NCI-H2081 treated with DMSO at 0.1 percent for 48 hours (cell line): ENCODE measurements at regions not wholly inside any gene's neighbourhood (a gene's known extent, or its start where the extent isn't known, plus 50 kb on each side); places are given as distances from the start of the nearest gene placed in this dataset.
"Not testable (repeated sequence)": the region's sequence is repeated elsewhere in the genome, so short reads cannot be mapped to it uniquely, and the experiment has no call there.

Source experiments
- DNase-seq: peaks from one replicate; lab custom pipeline; 2025; lab: John Stamatoyannopoulos, UW

DNA sequence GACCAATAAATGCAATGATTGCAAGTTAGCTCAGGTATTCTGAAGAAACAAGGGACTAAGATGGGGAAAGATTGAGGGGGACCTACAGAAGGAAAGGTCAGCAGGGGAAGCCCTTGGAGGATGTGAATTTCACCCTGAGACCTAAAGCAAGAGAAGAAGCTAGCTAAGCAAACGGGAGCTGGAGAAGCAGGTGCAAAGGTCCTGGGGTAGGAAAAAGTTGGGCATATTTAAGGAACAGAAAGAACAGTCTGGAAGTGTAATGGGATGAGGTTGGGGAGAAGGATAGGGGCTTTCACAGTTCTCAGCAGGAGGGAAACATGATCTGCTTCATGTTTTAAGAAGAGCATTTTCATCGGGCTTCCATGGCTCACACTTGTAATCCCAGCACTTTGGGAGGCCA, 89.7 kb upstream of the SLC45A1 start:
- no peak for DNase-seq

DNA sequence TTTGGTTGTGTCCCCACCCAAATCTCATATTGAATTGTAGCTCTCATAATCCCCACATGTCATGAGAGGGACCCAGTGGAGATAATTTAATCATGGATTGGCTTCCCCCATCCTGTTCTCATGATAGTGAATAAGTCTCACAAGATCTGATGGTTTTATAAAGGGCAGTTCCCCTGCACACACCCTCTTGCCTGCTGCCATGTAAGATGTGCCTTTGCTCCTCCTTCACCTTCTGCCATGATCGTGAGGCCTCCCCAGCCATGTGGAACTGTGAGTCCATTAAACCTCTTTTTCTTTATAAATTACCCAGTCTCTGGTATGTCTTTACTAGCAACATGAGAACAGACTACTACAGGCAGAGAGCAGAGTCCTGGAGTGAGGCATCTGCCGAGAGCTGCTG, 90.2 kb upstream of the SLC45A1 start:
- not testable (repeated sequence) for DNase-seq

DNA sequence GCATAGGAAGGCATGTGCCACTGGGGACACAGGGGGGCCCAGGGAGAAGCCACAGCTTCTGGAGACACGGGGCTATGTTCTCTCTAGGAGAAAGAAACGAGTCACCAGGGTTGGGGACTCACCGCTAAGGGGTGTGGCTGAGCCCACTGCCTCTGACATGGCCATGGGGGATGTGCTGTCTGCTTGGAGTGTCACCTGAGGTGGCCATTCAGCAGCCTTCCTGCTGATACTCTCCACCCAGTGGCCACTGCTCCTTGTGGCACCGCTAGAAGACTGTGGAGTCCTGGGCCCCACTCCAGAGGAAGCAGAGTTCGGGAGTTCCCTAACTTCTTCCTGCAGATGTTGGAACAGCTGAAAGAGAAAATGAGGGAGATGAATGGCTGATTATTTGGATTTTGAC, 91.2 kb upstream of the SLC45A1 start:
- no peak for DNase-seq

DNA sequence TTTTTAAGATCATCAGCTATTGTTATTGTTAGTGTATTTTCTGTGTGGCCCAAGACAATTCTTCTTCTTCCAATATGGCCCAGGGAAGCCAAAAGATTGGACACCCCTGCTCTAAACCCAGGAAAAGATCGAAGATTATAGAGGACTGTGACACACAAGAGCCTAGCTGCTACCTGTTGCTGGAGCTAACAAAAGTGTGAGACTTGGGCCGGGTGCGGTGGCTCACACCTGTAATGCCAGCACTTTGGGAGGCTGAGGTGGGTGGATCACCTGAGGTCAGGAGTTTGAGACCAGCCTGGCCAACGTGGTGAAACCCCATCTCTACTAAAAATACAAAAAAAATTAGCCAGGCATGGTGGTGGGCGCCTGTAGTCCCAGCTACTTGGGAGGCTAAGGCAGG, 91.9 kb upstream of the SLC45A1 start:
- not testable (repeated sequence) for DNase-seq

DNA sequence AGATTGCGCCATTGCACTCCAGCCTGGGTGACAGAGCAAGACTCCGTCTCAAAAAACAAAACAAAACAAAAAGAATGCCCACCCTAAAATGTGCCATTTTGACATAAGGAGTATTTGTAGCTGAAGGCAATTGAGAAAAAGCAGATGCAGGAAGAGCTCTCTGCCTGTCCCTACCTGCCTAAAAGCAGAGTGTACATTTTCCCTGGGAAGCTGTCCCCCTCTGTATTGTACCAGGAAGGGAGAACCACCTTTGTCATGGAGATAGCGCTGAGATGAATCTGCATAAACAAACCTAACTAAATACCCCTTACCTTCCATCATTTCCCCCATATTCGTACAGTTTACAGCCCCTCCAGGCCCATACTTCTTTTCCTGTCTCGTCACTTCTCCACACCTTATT, 94.4 kb upstream of the SLC45A1 start:
- DNase-seq, result no peak

DNA sequence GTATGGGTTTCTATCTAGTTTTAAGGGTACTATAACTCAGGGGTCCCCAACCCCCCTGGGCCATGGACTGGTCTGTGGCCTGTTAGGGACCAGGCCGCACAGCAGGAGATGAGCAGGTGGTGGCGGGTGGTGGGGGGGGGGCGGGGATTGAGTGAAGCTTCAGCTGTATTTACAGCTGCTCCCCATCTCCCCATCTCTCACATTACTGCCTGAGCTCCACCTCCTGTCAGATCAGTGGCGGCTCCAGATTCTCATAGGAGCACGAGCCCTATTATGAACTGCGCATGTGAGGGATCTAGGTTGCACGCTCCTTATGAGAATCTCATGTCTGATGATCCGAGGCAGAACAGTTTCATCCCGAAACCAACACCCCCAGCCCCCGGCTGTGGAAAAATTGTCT, 95.1 kb upstream of the SLC45A1 start:
- DNase-seq, result no peak

- DNase-seq, result no peak
Measured at GRCh38 chr1:8219530-8219929, 98.4 kb upstream of the SLC45A1 start.

DNA sequence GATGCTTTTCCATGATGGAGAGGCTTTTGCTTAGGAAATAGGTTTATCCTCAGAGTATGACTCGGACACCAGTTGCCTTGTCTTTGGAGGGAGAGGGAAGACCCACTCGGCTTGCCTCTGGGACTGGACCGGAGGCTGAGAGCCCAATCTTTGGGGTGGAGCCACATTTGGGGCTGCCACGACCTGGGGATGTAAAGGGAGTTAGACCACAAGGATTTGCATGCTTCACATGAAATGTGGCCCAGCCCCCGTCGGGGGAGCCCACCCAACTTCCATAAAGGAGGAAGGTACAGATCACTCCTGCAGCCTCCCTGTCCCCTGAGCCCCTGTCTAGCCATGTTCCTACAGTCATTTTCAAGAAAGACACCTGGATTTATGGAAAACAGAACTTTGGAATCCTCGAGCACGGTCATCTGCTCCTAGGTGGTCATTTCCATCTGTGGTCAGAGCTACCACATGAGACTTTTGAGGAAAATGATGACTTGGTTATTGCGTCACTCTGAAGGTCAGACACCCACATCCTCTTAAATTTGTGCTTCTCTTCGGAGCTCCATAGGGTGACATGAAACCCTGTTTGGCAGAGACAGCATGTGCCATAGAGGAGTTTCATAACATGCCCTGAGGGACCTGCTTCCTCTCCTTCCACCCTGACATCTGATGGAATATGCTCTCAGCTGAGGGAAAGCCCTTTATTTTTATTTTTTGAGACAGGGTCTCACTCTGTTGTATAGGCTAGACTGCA, 99.4 kb upstream of the SLC45A1 start:
- no peak for DNase-seq

- no peak for DNase-seq
Measured at GRCh38 chr1:8217809-8218208, 100.1 kb upstream of the SLC45A1 start.

DNA sequence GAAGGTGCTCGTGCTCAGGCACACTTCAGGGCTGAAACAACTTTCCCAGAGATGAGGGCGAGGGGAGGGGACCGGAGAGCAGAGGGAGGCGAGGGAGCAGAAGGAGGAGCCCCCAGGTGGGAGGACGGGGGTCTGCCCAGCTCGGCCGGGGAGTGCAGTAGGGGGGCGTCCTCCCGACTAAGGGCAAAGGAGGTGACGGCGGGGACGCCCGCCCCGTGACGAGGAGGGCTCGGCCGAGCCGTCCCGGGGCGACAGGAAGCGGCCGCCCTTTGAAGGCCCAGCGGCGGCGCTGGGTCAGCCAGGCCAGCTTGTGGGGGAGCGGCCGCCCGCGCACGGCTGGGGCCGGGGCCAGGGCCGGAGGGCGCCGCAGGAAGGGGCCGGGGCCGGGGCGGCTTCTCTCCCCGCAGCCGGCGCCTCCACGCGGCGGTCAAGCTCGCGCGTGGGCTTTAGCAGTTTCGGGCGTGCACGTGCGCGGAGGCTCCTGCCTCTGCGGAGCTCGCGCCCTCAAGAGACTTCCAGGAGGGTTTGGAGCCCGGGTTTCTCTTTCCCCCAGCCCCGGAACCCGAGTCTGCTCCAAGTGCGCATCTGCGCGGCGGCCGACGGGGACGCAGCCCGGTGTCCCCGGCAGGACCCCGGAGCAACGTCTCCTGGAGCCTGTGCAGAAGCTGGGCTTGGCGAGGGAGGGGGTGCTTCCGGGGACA, 100.8 kb upstream of the SLC45A1 start:
- DNase-seq, result no peak

DNA sequence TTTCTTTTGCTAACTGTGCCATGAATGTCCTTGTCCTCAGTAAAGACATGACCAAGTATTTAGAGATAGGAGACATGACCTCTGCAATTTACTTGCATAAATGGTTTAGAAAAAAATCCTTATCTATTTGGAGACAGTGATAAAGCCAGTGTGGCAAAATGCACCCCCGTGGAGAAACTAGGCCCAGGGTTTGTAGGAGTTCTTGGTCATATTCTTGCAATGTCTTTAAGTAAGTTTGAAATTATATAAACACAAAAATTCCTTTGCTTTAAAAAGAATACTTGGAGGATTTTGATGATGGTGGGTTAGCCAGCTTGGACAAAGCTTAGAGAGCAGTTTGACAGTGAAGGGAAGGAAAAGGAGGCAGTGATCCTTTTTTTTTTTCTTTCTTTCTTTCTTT, 101.9 kb upstream of the SLC45A1 start:
- no peak for DNase-seq

GRCh38 chr1:8214501-8215173, 103.3 kb upstream of the SLC45A1 start:
- DNase-seq, result no peak

DNA sequence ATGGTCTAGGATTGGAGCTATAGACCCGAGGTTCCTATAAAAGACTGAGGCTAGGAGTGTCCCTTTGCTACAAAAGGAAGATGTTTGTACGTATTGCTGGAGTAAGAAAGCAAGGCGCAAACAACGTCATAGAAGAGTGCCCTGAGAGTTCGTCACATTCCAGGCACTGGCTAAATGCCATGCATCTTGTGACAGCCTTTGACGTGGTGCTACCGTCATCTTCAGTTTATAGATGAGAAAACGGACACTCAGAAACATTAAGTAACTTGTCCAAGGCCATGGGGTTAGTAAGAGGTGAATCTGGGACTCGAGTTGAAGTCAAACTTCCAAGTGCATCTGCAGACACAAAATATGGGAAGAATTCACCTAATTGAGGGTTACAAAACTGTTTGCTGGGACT, 104.2 kb upstream of the SLC45A1 start:
- no peak for DNase-seq

DNA sequence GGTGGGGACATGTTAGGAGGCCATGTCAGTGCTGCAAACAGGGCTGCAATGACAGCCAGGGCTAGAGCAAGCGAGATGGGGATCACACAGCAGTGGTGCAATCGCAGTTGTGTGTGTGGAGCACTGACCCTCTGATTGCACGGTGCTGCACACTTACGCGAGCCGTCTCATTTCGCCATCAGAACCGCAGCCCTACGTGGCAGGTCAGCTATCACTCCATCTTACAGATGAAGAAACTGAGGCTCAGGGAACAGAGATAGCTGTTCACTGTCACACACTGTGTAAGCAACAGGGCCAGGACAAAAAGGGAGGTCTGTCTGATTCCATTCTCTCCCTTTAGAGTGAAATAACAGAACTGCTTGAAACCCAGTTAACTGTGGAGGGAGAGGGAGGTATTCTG, 104.8 kb upstream of the SLC45A1 start:
- no peak for DNase-seq

GRCh38 chr1:8212580-8213031, 105.3 kb upstream of the SLC45A1 start:
- no peak for DNase-seq

GRCh38 chr1:8211883-8212579, 105.9 kb upstream of the SLC45A1 start:
- DNase-seq, result no peak

DNA sequence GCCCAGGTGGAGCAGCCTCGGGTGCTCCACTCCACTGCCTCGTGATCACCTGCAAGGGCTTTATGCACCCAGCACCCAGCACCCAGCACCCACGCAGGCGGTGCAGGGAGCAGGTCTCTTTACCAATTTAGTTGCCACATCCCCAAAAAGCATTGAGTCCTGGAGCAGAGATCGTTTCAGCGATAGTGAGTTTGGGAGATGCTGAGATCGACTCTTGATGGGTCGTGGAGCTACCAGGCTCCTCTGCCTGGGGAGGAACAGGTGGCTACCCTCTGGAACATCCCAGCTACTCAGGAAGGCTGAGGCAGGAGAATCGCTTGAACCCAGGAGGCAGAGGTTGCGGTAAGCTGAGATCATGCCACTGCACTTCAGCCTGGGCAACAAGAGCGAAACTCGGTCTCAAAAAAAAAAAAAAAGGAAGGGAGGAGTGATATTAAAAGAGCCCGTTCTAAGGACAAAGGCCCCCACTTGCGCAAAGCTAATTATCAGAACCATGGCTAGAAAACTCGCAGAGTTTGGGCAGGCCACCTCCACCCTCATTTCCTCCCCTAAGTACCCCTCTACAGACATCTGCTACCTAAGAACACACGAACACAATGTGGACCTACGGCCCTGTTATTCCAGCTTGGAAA, 106.5 kb upstream of the SLC45A1 start:
- DNase-seq, result no peak

- DNase-seq, result no peak
Measured at GRCh38 chr1:8207202-8207601, 110.7 kb upstream of the SLC45A1 start.

DNA sequence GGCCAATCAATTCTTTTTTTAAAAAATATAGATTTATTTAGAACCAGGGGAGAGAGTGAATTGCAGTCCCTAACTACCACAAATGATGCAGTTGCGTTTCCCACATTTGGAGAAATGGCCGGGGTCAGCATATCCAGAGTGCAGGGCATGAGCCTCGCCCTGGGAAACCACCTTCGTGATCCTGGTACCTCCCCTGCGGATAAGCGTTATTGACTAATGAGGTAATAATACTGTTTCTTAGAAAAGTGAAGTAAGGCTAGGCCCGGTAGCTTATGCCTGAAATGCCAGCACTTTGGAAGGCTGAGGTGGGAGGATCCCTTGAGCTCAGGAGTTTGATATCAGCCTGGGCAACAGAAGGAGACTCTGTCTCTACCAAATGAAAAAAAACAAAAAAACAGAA, 111.5 kb upstream of the SLC45A1 start:
- DNase-seq, result no peak

- DNase-seq, result no peak
Measured at GRCh38 chr1:8205771-8206170, 112.1 kb upstream of the SLC45A1 start.

- DNase-seq, result no peak
Measured at GRCh38 chr1:8204826-8205225, 113.1 kb upstream of the SLC45A1 start.

DNA sequence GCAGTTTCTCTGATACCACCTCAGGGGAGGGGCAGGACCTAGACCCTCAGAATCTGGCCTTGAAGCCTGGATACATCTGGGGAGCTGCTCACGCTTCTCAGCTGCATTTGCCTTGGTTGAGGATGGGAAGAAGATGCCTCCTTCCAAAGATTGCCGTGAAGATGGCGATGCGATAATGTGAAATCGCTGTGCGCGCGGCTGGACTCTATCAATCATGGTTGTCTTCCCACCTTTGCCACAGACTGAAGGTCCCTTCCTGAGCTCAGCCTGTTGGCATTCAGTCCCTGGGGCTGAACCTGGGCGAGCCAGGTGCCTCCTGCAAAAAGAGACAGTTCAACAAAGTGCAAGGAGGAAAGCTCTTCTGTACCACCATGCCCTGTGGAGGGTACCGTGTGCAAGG, 114.4 kb upstream of the SLC45A1 start:
- no peak for DNase-seq
